ENCODE measurements at regions not wholly inside any gene's neighbourhood (a gene's known extent, or its start where the extent isn't known, plus 50 kb on each side); places are given as distances from the start of the nearest gene placed in this dataset.

- TF ChIP-seq ZNF280A (IDR thresholded peaks at IDR 0.05; ENCODE audit: low read depth, partially characterized antibody) (no peak), HDGF (IDR thresholded peaks at IDR 0.05) (no peak), ZNF277 (CRISPR knock-in tag; IDR thresholded peaks at IDR 0.05; ENCODE audit: borderline replicate concordance) (no peak), ZNF384 (IDR thresholded peaks at IDR 0.05; ENCODE audit: low read depth, low read length) (no peak), UBTF (IDR thresholded peaks at IDR 0.05; ENCODE audit: borderline replicate concordance in 1 of 2, low read depth in 2 of 2, low read length in 2 of 2) (no peak)
Observed at GRCh38 chr16:61074324-61074723, 961.9 kb downstream of the CDH8 start (continued).

GRCh38 chr16:61057635-61058034 lies 978.6 kb downstream of the CDH8 start:
- no TSS peak for BruUV-seq (replicated peaks)
- Histone ChIP-seq H4K20me1 (replicated peaks; ENCODE audit: control insufficient read depth, insufficient read depth, low read length) (no peaks in the 10 kb centered on the region), H3K9me1 (ENCODE audit: control insufficient read depth, insufficient read depth, low read length) (no peaks in the 10 kb centered on the region), H3K9ac (ENCODE audit: insufficient read depth in 1 of 2, low read depth in 2 of 2, low read length in 2 of 2) (no peak overlapping the region), H3K27me3 (ENCODE audit: control insufficient read depth in 2 of 2, insufficient read depth in 2 of 2, low read length in 2 of 2) (no peaks in the 10 kb centered on the region), H3K4me2 (ENCODE audit: insufficient read depth, low read length) (no peak overlapping the region), H3K4me1 (replicated peaks in 1 of 2; ENCODE audit: control insufficient read depth in 2 of 2, insufficient read depth in 2 of 2, low read length in 2 of 2) (no peaks in the 10 kb centered on the region), H3K27ac (ENCODE audit: extremely low read depth, low read depth, low read length) (no peak overlapping the region), H3K36me3 (ENCODE audit: control insufficient read depth, insufficient read depth, low read length) (no peaks in the 10 kb centered on the region), H3K79me2 (ENCODE audit: control insufficient read depth, insufficient read depth, low read length) (no peaks in the 10 kb centered on the region), H3K9me3 (replicated peaks; ENCODE audit: control insufficient read depth, insufficient read depth, low read depth, low read length) (peaks cover 2% of the 10 kb centered on the region; the same call in 1 of the 2 replicates), H3K4me3 (no peak overlapping the region), H2AFZ (ENCODE audit: low read depth, low read length) (no peak overlapping the region)
- no peak for FAIRE-seq
- 0% methylated on average over 1 of the region's 1 CpG for WGBS (ENCODE audit: insufficient coverage, low coverage, missing lambda C conversion rate)
- in situ Hi-C loops (cut with MboI) (no loop called here), intact Hi-C loops (cut with micrococcal nuclease) (no loop called here)
- ATAC-seq = no peak
- POLR2A ChIA-PET = no interaction called here
- CTCF ChIA-PET (ENCODE audit: low intra/inter-chr PET ratio) = no interaction called here
- no peak for DNase-seq (ENCODE audit: extremely low read depth in 1 of 4, low spot score in 3 of 4)
- TF ChIP-seq BRD9 (IDR thresholded peaks at IDR 0.05; ENCODE audit: low read depth, partially characterized antibody) = no peak
- no peak for TF ChIP-seq ZNF778 (CRISPR knock-in tag; IDR thresholded peaks at IDR 0.05)
- no peak for TF ChIP-seq SIN3A (IDR thresholded peaks at IDR 0.05; ENCODE audit: borderline replicate concordance in 2 of 2, control insufficient read depth in 1 of 2, low read depth in 2 of 2, low read length in 2 of 2)
- TF ChIP-seq HIVEP1 (CRISPR knock-in tag; IDR thresholded peaks at IDR 0.05) = no peak
- TF ChIP-seq ZNF253 (CRISPR knock-in tag; conservative IDR thresholded peaks at IDR 0.05) = no peak
